Liver (tissue), 8 donors: ENCODE measurements at regions not wholly inside any gene's neighbourhood (a gene's known extent, or its start where the extent isn't known, plus 50 kb on each side); places are given as distances from the start of the nearest gene placed in this dataset.

Source experiments
- DNase-seq: peaks from one replicate; pipeline ENCODE4 v3.0.0-alpha.2; 2017; ENCODE audit warnings: low spot score
- H3K27ac ChIP-seq, 2 donors: one replicate each; pipeline ENCODE4 v1.7.0; 2013; ENCODE audit warnings: inconsistent platforms in 2 of 2, low read length in 2 of 2, control low read depth in 1 of 2, low read depth in 1 of 2, mild to moderate bottlenecking in 1 of 2
- H3K27me3 ChIP-seq, 4 donors: one replicate each; pipeline versions ENCODE4 v1.6.1 to v1.7.0; 2013; ENCODE audit warnings: low read length in 3 of 4, inconsistent platforms in 1 of 4, mild to moderate bottlenecking in 1 of 4, moderate library complexity in 1 of 4; ENCODE audit not compliant: control insufficient read depth in 4 of 4, insufficient read depth in 4 of 4
- H3K36me3 ChIP-seq, 4 donors: one replicate each; pipeline versions ENCODE4 v1.6.1 to v1.7.0; 2013; ENCODE audit warnings: low read length in 3 of 4, mild to moderate bottlenecking in 3 of 4, low read depth in 1 of 4, moderate library complexity in 1 of 4; ENCODE audit not compliant: control insufficient read depth in 4 of 4, insufficient read depth in 3 of 4
- H3K4me1 ChIP-seq, 4 donors: one replicate each; pipeline versions ENCODE4 v1.6.1 to v1.7.0; 2013; ENCODE audit warnings: low read length in 3 of 4, mild to moderate bottlenecking in 3 of 4, moderate library complexity in 1 of 4; ENCODE audit not compliant: control insufficient read depth in 4 of 4, insufficient read depth in 4 of 4
- H3K4me3 ChIP-seq, 3 donors: one replicate each; pipeline versions ENCODE4 v1.6.1 to v1.7.0; 2013; ENCODE audit warnings: low read length in 3 of 3, control low read depth in 1 of 3, low read depth in 1 of 3, mild to moderate bottlenecking in 1 of 3
- H3K9ac ChIP-seq, 2 donors: one replicate each; pipeline ENCODE4 v1.7.0; 2013; ENCODE audit warnings: low read length in 2 of 2, mild to moderate bottlenecking in 2 of 2, moderate library complexity in 2 of 2, control low read depth in 1 of 2, low read depth in 1 of 2
- H3K9me3 ChIP-seq, 4 donors: one replicate each; pipeline versions ENCODE4 v1.6.1 to v1.7.0; 2013; ENCODE audit warnings: low read length in 3 of 4; ENCODE audit not compliant: control insufficient read depth in 4 of 4
- EGR1 ChIP-seq, 2 donors: IDR thresholded peaks; 2 replicates each; pipeline ENCODE4 v1.6.1; 2016 to 2018; ENCODE audit warnings: antibody characterized with exemption in 2 of 2, low read depth in 2 of 2
- FOXA1 ChIP-seq: IDR thresholded peaks from 2 replicates; pipeline ENCODE4 v1.6.1; 2016; ENCODE audit warnings: antibody characterized with exemption
- FOXA2 ChIP-seq: IDR thresholded peaks from 2 replicates; pipeline ENCODE4 v1.6.1; 2016; ENCODE audit warnings: antibody characterized with exemption
- GABPA ChIP-seq, 2 donors: IDR thresholded peaks in 1 of 2; conservative IDR thresholded peaks in 1 of 2; 2 replicates each; pipeline ENCODE4 v1.6.1; 2016; ENCODE audit warnings: antibody characterized with exemption in 2 of 2, mild to moderate bottlenecking in 1 of 2, moderate library complexity in 1 of 2
- HNF4A ChIP-seq, 2 donors: conservative IDR thresholded peaks; 2 replicates each; pipeline ENCODE4 v1.6.1; 2016; ENCODE audit warnings: antibody characterized with exemption in 2 of 2, mild to moderate bottlenecking in 2 of 2
- HNF4G ChIP-seq: IDR thresholded peaks from 2 replicates; pipeline ENCODE4 v1.6.1; 2016; ENCODE audit warnings: antibody characterized with exemption
- RXRA ChIP-seq, 2 donors: IDR thresholded peaks; 2 replicates each; pipeline ENCODE4 v1.6.1; 2017 to 2018; ENCODE audit warnings: antibody characterized with exemption in 2 of 2, mild to moderate bottlenecking in 1 of 2
- TAF1 ChIP-seq: conservative IDR thresholded peaks from 2 replicates; pipeline ENCODE4 v1.6.1; 2016; ENCODE audit warnings: antibody characterized with exemption, mild to moderate bottlenecking
- WGBS: extraction: QIAGEN DNeasy Blood & Tissue Kit; methylation state at CpG from one replicate; pipeline ENCODE4 v1.1.7; 2013; 5-methylcytosine and 5-hydroxymethylcytosine counted together
- TF ChIP-seq, protein P1 (sequence below): IDR thresholded peaks from 2 replicates; pipeline ENCODE4 v1.6.1; 2016; ENCODE audit warnings: antibody characterized with exemption
- TF ChIP-seq, protein P2 (sequence below): IDR thresholded peaks from 2 replicates; pipeline ENCODE4 v1.6.1; 2016; ENCODE audit warnings: antibody characterized with exemption
- TF ChIP-seq, protein P3 (sequence below): IDR thresholded peaks from 2 replicates; pipeline ENCODE4 v1.6.1; 2016; ENCODE audit warnings: antibody characterized with exemption
- TF ChIP-seq, protein P4 (sequence below): fragments of 150-350 bp; IDR thresholded peaks from 2 replicates; pipeline ENCODE4 v1.5.1; 2017; ENCODE audit warnings: improper control_type of control experiment, low read depth, low read length; ENCODE audit not compliant: missing input control
- donor health status: healthy.
- donor health status: healthy.
- donor health status: healthy.
- donor health status: healthy.
- donor health status: healthy.

DNA sequence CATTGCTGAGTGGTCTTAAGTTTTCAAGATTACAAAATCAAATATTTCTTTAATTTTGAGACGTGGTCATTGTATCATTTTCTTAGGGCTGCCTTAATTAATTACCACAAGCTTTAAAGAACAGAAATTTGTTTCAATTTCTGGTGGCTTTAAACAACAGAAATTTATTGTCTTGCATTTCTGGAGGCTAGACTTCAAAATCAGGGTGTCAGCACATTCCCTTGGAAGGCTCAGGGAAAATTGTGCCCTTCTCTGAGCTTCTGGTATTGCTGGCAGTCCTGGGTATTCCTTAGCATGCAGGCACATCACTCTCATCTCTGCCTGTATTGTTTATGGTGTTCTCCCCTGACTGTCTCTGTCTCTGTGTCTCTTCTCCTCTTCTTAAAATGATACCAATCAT lies 76.0 kb upstream of the PCSK2 start:
- Histone ChIP-seq H3K9me3 (peaks cover 0 to 4% (median 0%) of the 10 kb centered on the region in 4 donors), H3K4me3 (no peak overlapping the region), H3K27ac (no peak overlapping the region), H3K4me1 (no peaks in the 10 kb centered on the region), H3K36me3 (no peaks in the 10 kb centered on the region), H3K27me3 (peaks cover 0 to 9% (median 0%) of the 10 kb centered on the region in 4 donors), H3K9ac (no peak overlapping the region)
- DNase-seq = no peak
- WGBS = 27% methylated on average over 1 of the region's 1 CpG
- TF ChIP-seq HNF4G (no peak), FOXA2 (no peak), EGR1 (IDR thresholded peaks at IDR 0.05; ENCODE audit: low read depth in 2 of 2) (no peak), TAF1 (no peak), RXRA (IDR thresholded peaks at IDR 0.05) (no peak), FOXA1 (no peak), GABPA (IDR thresholded peaks at IDR 0.05 in 1 of 2, conservative IDR thresholded peaks at IDR 0.05 in 1 of 2) (no peak)
- TF ChIP-seq, protein P1, sequence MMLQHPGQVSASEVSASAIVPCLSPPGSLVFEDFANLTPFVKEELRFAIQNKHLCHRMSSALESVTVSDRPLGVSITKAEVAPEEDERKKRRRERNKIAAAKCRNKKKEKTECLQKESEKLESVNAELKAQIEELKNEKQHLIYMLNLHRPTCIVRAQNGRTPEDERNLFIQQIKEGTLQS = no peak
- TF ChIP-seq, protein P2, sequence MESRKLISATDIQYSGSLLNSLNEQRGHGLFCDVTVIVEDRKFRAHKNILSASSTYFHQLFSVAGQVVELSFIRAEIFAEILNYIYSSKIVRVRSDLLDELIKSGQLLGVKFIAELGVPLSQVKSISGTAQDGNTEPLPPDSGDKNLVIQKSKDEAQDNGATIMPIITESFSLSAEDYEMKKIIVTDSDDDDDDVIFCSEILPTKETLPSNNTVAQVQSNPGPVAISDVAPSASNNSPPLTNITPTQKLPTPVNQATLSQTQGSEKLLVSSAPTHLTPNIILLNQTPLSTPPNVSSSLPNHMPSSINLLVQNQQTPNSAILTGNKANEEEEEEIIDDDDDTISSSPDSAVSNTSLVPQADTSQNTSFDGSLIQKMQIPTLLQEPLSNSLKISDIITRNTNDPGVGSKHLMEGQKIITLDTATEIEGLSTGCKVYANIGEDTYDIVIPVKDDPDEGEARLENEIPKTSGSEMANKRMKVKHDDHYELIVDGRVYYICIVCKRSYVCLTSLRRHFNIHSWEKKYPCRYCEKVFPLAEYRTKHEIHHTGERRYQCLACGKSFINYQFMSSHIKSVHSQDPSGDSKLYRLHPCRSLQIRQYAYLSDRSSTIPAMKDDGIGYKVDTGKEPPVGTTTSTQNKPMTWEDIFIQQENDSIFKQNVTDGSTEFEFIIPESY = no peak
- TF ChIP-seq, protein P3, sequence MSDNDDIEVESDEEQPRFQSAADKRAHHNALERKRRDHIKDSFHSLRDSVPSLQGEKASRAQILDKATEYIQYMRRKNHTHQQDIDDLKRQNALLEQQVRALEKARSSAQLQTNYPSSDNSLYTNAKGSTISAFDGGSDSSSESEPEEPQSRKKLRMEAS = no peak

DNA sequence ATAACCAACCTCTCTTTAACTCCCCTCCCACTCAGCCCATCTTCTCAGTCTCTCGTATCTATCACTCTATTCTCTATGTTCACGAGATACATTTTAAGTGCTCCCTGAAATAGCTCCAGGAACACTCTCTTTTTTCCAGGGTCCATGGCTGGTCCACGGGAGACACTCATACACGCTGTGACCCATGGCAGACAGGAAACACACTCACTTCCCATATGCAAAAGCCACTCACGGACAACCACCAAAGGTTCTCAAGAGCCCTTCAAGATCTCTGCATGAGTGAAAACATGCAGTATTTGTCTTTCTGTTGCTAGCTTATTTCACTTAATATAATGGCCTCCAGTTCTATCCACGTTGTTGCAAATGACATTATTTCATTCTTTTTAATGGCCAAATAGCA lies 71.4 kb upstream of the PCSK2 start:
- WGBS = 63% methylated on average over 6 of the region's 6 CpGs
- Histone ChIP-seq H3K9me3 (no peaks in the 10 kb centered on the region), H3K36me3 (no peaks in the 10 kb centered on the region), H3K27ac (no peak overlapping the region), H3K9ac (no peak overlapping the region), H3K4me1 (no peaks in the 10 kb centered on the region), H3K4me3 (no peak overlapping the region), H3K27me3 (peaks cover 0 to 4% (median 0%) of the 10 kb centered on the region in 4 donors)
- no peak for DNase-seq
- TF ChIP-seq HNF4A (conservative IDR thresholded peaks at IDR 0.05) = no peak

DNA sequence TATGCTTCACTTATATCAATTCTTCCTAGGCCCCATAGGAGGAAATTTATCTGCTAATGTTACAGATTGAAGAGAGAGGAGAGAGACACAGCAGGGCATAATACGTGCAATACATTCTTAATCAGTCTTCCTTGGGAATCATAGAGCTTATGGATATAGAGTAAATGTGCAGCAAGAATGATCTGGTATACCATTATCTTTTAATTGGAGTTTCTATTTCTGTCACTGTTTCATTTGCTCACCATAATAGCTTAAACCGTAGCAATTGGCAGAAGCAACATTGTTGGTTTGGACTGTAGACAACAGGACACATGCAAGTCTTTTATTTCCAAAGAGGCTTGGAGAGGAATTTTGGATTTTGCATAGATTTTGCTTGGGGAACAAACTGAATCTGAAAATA lies 68.1 kb upstream of the PCSK2 start:
- Histone ChIP-seq H3K36me3 (no peaks in the 10 kb centered on the region), H3K27ac (no peak overlapping the region), H3K4me1 (no peaks in the 10 kb centered on the region), H3K9me3 (no peaks in the 10 kb centered on the region), H3K4me3 (no peak overlapping the region), H3K27me3 (no peaks in the 10 kb centered on the region), H3K9ac (no peak overlapping the region)
- no peak for DNase-seq
- no peak for TF ChIP-seq HNF4G
- TF ChIP-seq, protein P4, sequence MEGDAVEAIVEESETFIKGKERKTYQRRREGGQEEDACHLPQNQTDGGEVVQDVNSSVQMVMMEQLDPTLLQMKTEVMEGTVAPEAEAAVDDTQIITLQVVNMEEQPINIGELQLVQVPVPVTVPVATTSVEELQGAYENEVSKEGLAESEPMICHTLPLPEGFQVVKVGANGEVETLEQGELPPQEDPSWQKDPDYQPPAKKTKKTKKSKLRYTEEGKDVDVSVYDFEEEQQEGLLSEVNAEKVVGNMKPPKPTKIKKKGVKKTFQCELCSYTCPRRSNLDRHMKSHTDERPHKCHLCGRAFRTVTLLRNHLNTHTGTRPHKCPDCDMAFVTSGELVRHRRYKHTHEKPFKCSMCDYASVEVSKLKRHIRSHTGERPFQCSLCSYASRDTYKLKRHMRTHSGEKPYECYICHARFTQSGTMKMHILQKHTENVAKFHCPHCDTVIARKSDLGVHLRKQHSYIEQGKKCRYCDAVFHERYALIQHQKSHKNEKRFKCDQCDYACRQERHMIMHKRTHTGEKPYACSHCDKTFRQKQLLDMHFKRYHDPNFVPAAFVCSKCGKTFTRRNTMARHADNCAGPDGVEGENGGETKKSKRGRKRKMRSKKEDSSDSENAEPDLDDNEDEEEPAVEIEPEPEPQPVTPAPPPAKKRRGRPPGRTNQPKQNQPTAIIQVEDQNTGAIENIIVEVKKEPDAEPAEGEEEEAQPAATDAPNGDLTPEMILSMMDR = no peak
- WGBS = 65% methylated on average over 2 of the region's 2 CpGs
